GM12891 (cell line): ENCODE measurements at regions not wholly inside any gene's neighbourhood (a gene's known extent, or its start where the extent isn't known, plus 50 kb on each side); places are given as distances from the start of the nearest gene placed in this dataset.

Experiments used
- POLR2A ChIP-seq: IDR thresholded peaks from 2 replicates; pipeline ENCODE4 v1.6.1; 2011; ENCODE audit warnings: low read depth, low read length, control low read depth
- TAF1 ChIP-seq: IDR thresholded peaks from 2 replicates; pipeline ENCODE4 v1.6.1; 2011; ENCODE audit warnings: low read depth, low read length, control low read depth

GRCh38 chr5:145236983-145237382 is 598.2 kb downstream of the PRELID2 start:
- TF ChIP-seq POLR2A: no peak
- TF ChIP-seq TAF1: no peak
